Kidney epithelial cell (primary cell): ENCODE measurements at regions not wholly inside any gene's neighbourhood (a gene's known extent, or its start where the extent isn't known, plus 50 kb on each side); places are given as distances from the start of the nearest gene placed in this dataset.
A peak's percentile ranks its signal among the peaks of the same experiment; 100 is the strongest.

Experiments
- DNase-seq: peaks from one replicate; pipeline ENCODE4 v3.0.0-alpha.2; 2010; ENCODE audit warnings: low read depth
- H3K27me3 ChIP-seq: 2 replicates; pipeline ENCODE4 v1.6.0; 2011; ENCODE audit warnings: low read length; ENCODE audit not compliant: control insufficient read depth, insufficient read depth
- H3K36me3 ChIP-seq: 2 replicates; pipeline ENCODE4 v1.5.1; 2011; ENCODE audit warnings: low read length; ENCODE audit not compliant: control insufficient read depth, insufficient read depth
- H3K4me3 ChIP-seq: 2 replicates; pipeline ENCODE4 v1.5.1; 2011; ENCODE audit warnings: low read depth, mild to moderate bottlenecking, control low read depth, low read length
- TF ChIP-seq, protein P1 (sequence below): IDR thresholded peaks from 2 replicates; pipeline ENCODE4 v1.5.1; 2011; ENCODE audit warnings: mild to moderate bottlenecking, moderate library complexity, low read length, control low read depth, inconsistent platforms; ENCODE audit not compliant: insufficient read depth, poor library complexity, severe bottlenecking

DNA sequence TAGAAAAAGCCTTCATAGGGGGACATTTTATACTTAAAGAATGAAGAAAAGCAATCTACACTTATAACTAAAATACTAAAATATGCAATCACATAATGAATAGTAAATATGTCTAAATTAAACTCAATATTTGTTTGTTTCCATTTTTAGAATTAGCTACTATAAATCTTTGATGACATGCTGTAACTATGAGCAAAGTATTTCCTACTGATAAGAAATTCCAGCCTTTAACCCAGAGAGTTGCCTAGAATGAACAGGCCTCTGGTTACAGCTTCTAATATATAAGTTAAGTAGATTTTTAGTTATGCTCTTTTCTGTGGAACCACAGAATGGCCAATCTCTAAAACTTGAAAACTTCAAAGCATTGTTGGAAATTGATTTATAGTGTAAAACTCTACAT, 1465.6 kb upstream of the ZEB2 start:
- TF ChIP-seq, protein P1, sequence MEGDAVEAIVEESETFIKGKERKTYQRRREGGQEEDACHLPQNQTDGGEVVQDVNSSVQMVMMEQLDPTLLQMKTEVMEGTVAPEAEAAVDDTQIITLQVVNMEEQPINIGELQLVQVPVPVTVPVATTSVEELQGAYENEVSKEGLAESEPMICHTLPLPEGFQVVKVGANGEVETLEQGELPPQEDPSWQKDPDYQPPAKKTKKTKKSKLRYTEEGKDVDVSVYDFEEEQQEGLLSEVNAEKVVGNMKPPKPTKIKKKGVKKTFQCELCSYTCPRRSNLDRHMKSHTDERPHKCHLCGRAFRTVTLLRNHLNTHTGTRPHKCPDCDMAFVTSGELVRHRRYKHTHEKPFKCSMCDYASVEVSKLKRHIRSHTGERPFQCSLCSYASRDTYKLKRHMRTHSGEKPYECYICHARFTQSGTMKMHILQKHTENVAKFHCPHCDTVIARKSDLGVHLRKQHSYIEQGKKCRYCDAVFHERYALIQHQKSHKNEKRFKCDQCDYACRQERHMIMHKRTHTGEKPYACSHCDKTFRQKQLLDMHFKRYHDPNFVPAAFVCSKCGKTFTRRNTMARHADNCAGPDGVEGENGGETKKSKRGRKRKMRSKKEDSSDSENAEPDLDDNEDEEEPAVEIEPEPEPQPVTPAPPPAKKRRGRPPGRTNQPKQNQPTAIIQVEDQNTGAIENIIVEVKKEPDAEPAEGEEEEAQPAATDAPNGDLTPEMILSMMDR, result no peak
- no peaks in the 10 kb centered on the region for H3K36me3 ChIP-seq
- no peak for DNase-seq
- no peak overlapping the region for H3K4me3 ChIP-seq
- no peaks in the 10 kb centered on the region for H3K27me3 ChIP-seq

DNA sequence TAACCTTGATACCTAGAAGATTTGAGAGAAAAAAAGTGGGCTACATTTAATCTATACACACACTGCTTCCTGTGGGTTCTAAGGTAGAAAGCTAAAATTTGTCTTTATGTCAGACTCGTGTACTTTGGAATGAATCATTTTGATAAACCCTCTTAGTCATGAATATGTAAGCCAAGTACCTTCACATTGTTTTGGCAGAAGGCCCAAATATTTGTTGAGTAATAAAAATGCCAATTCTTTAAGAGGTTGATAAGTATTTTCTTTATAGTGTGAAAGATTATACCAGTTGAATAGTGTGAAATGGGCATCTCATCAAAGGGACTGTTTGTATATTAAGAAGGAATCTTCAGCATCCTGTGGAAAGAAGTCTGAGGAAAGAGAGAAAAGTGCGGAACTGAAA, 1464.7 kb upstream of the ZEB2 start:
- H3K4me3 ChIP-seq, result no peak overlapping the region
- no peaks in the 10 kb centered on the region for H3K36me3 ChIP-seq
- no peaks in the 10 kb centered on the region for H3K27me3 ChIP-seq
- TF ChIP-seq, protein P1, result no peak
- DNase-seq, result peak; percentile 7

DNA sequence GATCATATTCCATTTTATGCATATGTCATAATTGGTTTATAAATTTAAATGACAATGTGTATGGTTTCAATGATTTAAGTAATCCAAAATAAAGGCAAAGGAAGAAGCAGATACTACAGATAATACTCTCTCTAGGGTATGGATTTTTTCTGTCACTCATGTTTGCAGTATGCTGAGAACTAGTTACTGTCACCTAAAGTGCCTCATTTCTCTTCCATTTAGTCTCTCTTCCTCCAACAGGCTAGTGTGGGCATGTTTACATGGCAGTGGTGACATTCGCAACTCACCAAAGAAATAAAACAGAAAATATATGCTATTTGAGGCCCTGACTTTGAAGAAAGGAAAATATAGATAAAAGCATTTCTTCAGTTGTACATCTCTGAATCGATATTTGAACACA, 1460.4 kb upstream of the ZEB2 start:
- Histone ChIP-seq H3K27me3 (no peaks in the 10 kb centered on the region), H3K4me3 (no peak overlapping the region), H3K36me3 (no peaks in the 10 kb centered on the region)
- TF ChIP-seq, protein P1, result no peak
- no peak for DNase-seq

DNA sequence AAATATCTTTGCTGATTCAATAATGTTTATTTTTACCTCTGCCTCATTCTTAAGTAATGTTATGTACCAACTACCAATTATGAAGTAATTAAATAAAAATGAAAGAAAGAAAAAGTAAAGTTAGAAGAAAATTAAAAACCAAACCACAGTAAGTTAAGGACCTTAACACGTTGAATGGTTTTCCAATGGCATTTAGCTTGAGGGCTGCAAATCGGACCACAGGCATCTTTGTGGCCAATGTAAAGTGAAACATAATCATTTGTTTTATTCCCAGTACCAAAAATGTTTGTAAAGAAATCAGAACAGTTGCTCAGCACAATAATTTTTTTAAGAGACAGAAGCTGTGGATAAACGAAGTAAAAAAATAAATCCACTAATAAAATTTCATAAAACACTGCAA, 1455.5 kb upstream of the ZEB2 start:
- no peak for DNase-seq
- no peaks in the 10 kb centered on the region for H3K36me3 ChIP-seq
- TF ChIP-seq, protein P1, result no peak
- no peak overlapping the region for H3K4me3 ChIP-seq
- no peaks in the 10 kb centered on the region for H3K27me3 ChIP-seq

DNA sequence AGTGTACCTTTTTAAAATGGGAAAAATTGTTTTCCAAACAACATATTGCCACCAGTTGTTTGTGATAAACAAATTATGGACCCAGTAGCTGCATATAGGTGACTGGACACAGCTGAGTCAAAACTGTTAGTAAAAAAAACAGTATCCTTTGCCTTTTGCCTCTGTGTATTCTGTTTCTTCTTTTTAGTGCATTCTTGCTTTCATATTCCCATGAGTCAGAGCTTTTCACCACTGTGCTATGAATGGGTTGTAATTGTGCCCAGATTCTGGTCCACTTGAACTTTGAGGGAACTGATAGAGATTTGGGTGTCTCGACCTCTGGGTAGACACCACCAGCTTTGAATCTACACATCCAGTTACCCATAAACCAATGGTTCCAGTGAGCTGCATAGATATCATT, 1441.9 kb upstream of the ZEB2 start:
- TF ChIP-seq, protein P1, result no peak
- Histone ChIP-seq H3K27me3 (no peaks in the 10 kb centered on the region), H3K4me3 (no peak overlapping the region), H3K36me3 (no peaks in the 10 kb centered on the region)
- DNase-seq, result no peak

DNA sequence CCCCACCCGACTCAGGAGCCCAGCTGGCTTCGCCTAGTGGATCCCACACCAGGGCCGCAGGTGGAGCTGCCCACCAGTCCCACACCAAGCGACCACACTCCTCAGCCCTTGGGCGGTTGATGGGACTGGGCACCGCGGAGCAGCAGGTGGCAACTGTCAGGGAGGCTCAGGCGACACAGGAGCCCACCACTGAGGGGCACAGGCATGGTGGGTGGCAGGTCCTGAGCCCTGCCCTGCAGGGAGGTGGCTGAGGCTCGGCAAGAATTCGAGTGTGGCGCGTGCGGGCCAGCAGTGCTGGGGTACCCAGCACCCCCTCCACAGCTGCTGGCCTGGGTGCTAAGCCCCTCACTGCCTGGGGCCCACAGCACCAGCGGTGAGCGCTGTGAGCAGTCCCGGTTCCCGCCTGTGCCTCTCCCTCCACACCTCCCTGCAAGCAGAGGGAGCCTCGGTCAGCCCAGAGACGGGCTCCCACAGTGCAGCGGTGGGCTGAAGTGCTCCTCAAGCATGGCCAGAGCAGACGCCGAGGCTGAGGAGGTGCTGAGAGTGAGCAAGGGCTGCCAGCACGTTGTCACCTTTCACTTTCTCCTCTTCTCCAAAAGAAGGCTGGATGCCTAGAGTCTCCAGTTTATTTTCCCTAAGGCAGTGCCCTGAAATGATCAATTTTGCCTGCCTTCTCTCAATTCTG, 1440.7 kb upstream of the ZEB2 start:
- DNase-seq, result no peak

More for the DNA sequence above, 1440.7 kb upstream of the ZEB2 start:
- TF ChIP-seq, protein P1, result no peak
- H3K36me3 ChIP-seq, result no peaks in the 10 kb centered on the region
- H3K4me3 ChIP-seq, result no peak overlapping the region
- no peaks in the 10 kb centered on the region for H3K27me3 ChIP-seq
